HL-60 (cell line): ENCODE measurements at regions not wholly inside any gene's neighbourhood (a gene's known extent, or its start where the extent isn't known, plus 50 kb on each side); places are given as distances from the start of the nearest gene placed in this dataset.

Experiments
- DNase-seq, 2 experiments: peaks; one replicate each; pipeline ENCODE4 v3.0.0-alpha.2; 2010 to 2020; ENCODE audit warnings: low read depth in 1 of 2, low spot score in 1 of 2
- H3K27ac ChIP-seq: fragments of 250-450 bp; sonication (Bioruptor Pico); replicated peaks from 2 replicates; pipeline ENCODE4 v1.5.1; 2020; ENCODE audit warnings: mild to moderate bottlenecking, moderate library complexity
- H3K27me3 ChIP-seq: fragments of 250-450 bp; sonication (Bioruptor Pico); 2 replicates; pipeline ENCODE4 v1.5.1; 2021; ENCODE audit warnings: mild to moderate bottlenecking, moderate library complexity; ENCODE audit not compliant: insufficient read depth, poor library complexity, severe bottlenecking
- H3K4me3 ChIP-seq: replicated peaks from 2 replicates; pipeline ENCODE4 v1.5.1; 2011; ENCODE audit warnings: mild to moderate bottlenecking, control low read depth, low read length; ENCODE audit not compliant: insufficient read depth
- CTCF ChIP-seq: IDR thresholded peaks from one replicate; pipeline ENCODE4 v1.5.1; 2011; ENCODE audit warnings: low read length, control low read depth, inconsistent platforms; ENCODE audit not compliant: insufficient read depth
- GABPA ChIP-seq: IDR thresholded peaks from 2 replicates; pipeline ENCODE4 v1.6.1; 2012; ENCODE audit warnings: low read depth
- POLR2AphosphoS5 ChIP-seq: IDR thresholded peaks from 2 replicates; pipeline ENCODE4 v1.6.1; 2012; ENCODE audit warnings: low read depth
- SPI1 ChIP-seq: IDR thresholded peaks from 2 replicates; pipeline ENCODE4 v1.6.1; 2012; ENCODE audit warnings: low read depth, mild to moderate bottlenecking, borderline replicate concordance
- TF ChIP-seq, protein P1 (sequence below): IDR thresholded peaks from 2 replicates; pipeline ENCODE4 v1.6.1; 2012; ENCODE audit warnings: low read depth; ENCODE audit not compliant: insufficient replicate concordance

GRCh38 chr4:31645236-31645635 is 925.1 kb downstream of the PCDH7 start:
- Histone ChIP-seq H3K4me3 (no peak overlapping the region), H3K27me3 (no peaks in the 10 kb centered on the region), H3K27ac (no peak overlapping the region)
- DNase-seq, result no peak
- TF ChIP-seq, protein P1, sequence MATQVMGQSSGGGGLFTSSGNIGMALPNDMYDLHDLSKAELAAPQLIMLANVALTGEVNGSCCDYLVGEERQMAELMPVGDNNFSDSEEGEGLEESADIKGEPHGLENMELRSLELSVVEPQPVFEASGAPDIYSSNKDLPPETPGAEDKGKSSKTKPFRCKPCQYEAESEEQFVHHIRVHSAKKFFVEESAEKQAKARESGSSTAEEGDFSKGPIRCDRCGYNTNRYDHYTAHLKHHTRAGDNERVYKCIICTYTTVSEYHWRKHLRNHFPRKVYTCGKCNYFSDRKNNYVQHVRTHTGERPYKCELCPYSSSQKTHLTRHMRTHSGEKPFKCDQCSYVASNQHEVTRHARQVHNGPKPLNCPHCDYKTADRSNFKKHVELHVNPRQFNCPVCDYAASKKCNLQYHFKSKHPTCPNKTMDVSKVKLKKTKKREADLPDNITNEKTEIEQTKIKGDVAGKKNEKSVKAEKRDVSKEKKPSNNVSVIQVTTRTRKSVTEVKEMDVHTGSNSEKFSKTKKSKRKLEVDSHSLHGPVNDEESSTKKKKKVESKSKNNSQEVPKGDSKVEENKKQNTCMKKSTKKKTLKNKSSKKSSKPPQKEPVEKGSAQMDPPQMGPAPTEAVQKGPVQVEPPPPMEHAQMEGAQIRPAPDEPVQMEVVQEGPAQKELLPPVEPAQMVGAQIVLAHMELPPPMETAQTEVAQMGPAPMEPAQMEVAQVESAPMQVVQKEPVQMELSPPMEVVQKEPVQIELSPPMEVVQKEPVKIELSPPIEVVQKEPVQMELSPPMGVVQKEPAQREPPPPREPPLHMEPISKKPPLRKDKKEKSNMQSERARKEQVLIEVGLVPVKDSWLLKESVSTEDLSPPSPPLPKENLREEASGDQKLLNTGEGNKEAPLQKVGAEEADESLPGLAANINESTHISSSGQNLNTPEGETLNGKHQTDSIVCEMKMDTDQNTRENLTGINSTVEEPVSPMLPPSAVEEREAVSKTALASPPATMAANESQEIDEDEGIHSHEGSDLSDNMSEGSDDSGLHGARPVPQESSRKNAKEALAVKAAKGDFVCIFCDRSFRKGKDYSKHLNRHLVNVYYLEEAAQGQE, result no peak
- TF ChIP-seq POLR2AphosphoS5 (no peak), SPI1 (no peak), CTCF (no peak), GABPA (no peak)

DNA sequence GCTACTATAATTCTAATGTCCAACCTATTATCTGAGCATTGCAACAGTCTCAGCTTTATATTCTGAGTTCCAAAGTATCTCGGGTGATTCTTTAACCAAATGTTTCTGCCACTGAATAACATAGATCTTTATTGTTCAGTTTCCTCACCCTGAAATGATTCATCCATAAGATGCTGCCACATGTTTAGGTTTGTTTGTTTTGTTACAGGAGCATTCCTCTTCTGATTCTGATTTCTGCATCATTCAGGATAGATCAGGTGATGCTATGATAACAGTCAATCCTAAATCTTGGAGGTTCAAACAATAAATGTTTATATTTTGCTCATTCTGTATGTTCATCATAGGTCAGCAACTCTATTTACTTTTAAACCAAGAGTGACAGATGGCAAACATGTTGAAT is 927.6 kb downstream of the PCDH7 start:
- TF ChIP-seq GABPA, result no peak
- TF ChIP-seq, protein P1, result no peak
- TF ChIP-seq SPI1, result no peak
- no peak for TF ChIP-seq POLR2AphosphoS5
- no peak for TF ChIP-seq CTCF
- H3K27me3 ChIP-seq, result no peaks in the 10 kb centered on the region
- H3K27ac ChIP-seq, result no peak overlapping the region
- DNase-seq, result no peak
- no peak overlapping the region for H3K4me3 ChIP-seq

DNA sequence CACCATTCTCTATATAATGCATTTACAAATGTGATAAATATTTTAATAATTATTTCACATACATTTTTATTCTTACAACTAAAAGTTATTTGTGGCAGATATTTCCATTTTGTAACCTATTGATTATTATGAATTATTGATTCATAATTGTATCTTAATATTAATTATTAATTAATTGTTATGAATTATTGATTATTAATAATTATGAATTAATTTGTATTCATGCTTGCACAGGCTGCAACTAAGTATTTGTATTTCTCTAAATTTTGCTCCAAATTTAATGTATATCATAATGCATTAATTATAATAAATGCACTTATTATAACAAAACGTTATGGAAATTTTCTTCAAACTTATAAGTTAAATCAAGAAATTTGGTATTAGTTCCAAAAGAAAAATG is 929.7 kb downstream of the PCDH7 start:
- H3K27me3 ChIP-seq, result no peaks in the 10 kb centered on the region
- no peak for TF ChIP-seq GABPA
- TF ChIP-seq CTCF, result no peak
- TF ChIP-seq, protein P1, result no peak
- DNase-seq, result no peak
- no peak overlapping the region for H3K4me3 ChIP-seq
- no peak overlapping the region for H3K27ac ChIP-seq
